ENCODE measurements at regions not wholly inside any gene's neighbourhood (a gene's known extent, or its start where the extent isn't known, plus 50 kb on each side); places are given as distances from the start of the nearest gene placed in this dataset.

- no peak overlapping the region for H3K4me3 ChIP-seq (ENCODE audit: low read depth, low read length)
- TF ChIP-seq CTCF (IDR thresholded peaks at IDR 0.05; ENCODE audit: insufficient read depth, low read length), result no peak
- DNase-seq (ENCODE audit: low read depth), result no peak
Measured at GRCh38 chr1:102783487-102783886, 324.8 kb downstream of the COL11A1 start.

- no peak for TF ChIP-seq CTCF (IDR thresholded peaks at IDR 0.05; ENCODE audit: insufficient read depth, low read length)
- H3K4me3 ChIP-seq (ENCODE audit: low read depth, low read length), result no peak overlapping the region
- no peak for DNase-seq (ENCODE audit: low read depth)
Measured at GRCh38 chr1:102782144-102782543, 326.2 kb downstream of the COL11A1 start.

- TF ChIP-seq CTCF (IDR thresholded peaks at IDR 0.05; ENCODE audit: insufficient read depth, low read length), result no peak
- H3K4me3 ChIP-seq (ENCODE audit: low read depth, low read length), result no peak overlapping the region
- no peak for DNase-seq (ENCODE audit: low read depth)
Measured at GRCh38 chr1:102776071-102776470, 332.3 kb downstream of the COL11A1 start.

GRCh38 chr1:102772831-102773230, 335.5 kb downstream of the COL11A1 start:
- no peak for TF ChIP-seq CTCF (IDR thresholded peaks at IDR 0.05; ENCODE audit: insufficient read depth, low read length)
- H3K4me3 ChIP-seq (ENCODE audit: low read depth, low read length), result no peak overlapping the region
- no peak for DNase-seq (ENCODE audit: low read depth)

- TF ChIP-seq CTCF (IDR thresholded peaks at IDR 0.05; ENCODE audit: insufficient read depth, low read length), result no peak
- H3K4me3 ChIP-seq (ENCODE audit: low read depth, low read length), result no peak overlapping the region
- no peak for DNase-seq (ENCODE audit: low read depth)
Measured at GRCh38 chr1:102758418-102758817, 349.9 kb downstream of the COL11A1 start.

GRCh38 chr1:102757363-102757762, 351.0 kb downstream of the COL11A1 start:
- TF ChIP-seq CTCF (IDR thresholded peaks at IDR 0.05; ENCODE audit: insufficient read depth, low read length), result no peak

GRCh38 chr1:102751111-102751510, 357.2 kb downstream of the COL11A1 start:
- no peak for DNase-seq (ENCODE audit: low read depth)
- no peak for TF ChIP-seq CTCF (IDR thresholded peaks at IDR 0.05; ENCODE audit: insufficient read depth, low read length)
- H3K4me3 ChIP-seq (ENCODE audit: low read depth, low read length), result no peak overlapping the region

More at GRCh38 chr1:102757363-102757762, 351.0 kb downstream of the COL11A1 start:
- no peak for DNase-seq (ENCODE audit: low read depth)
- H3K4me3 ChIP-seq (ENCODE audit: low read depth, low read length), result no peak overlapping the region
